IMR-90 (cell line): ENCODE measurements at regions not wholly inside any gene's neighbourhood (a gene's known extent, or its start where the extent isn't known, plus 50 kb on each side); places are given as distances from the start of the nearest gene placed in this dataset.
"Not testable (repeated sequence)": the region's sequence is repeated elsewhere in the genome, so short reads cannot be mapped to it uniquely, and the experiment has no call there.

Experiments used
- ATAC-seq: fragments of 200-7000 bp; cut with Tn5 transposase; 2 replicates; pipeline ENCODE4 v1.9.1; 2020; ENCODE audit warnings: low read depth, mild to moderate bottlenecking, moderate library complexity
- BruUV-seq: library from RNA; stranded (reverse); fragments of 400-500 nt; replicated peaks from 2 replicates; lab custom pipeline; 2021; lab: Mats Ljungman, UMichigan
- CTCF ChIA-PET: fragments of 300-600 bp; formaldehyde crosslinking; extraction: SDS; loops from one replicate; lab custom pipeline; 2021; ENCODE audit warnings: antibody characterized with exemption; lab: Yijun Ruan, JAX
- POLR2A ChIA-PET: fragments of 300-600 bp; sonication (Branson Sonifier 250); formaldehyde crosslinking; loops from one replicate; lab custom pipeline; 2022; ENCODE audit warnings: antibody characterized with exemption; ENCODE audit not compliant: unreplicated experiment; lab: Charles Lee
- DNase-seq: peaks from one replicate; pipeline ENCODE4 v3.0.0; 2013
- H2AFZ ChIP-seq: replicated peaks from 2 replicates; pipeline ENCODE3; 2013; ENCODE audit warnings: low read length, mild to moderate bottlenecking; ENCODE audit not compliant: poor library complexity
- H2AK5ac ChIP-seq: 2 replicates; pipeline ENCODE4 v1.6.1; 2013; ENCODE audit warnings: low read depth, low read length, inconsistent platforms
- H2AK9ac ChIP-seq: replicated peaks from 2 replicates; pipeline ENCODE3; 2013; ENCODE audit warnings: mild to moderate bottlenecking, low read depth, low read length, moderate library complexity; ENCODE audit not compliant: poor library complexity
- H2BK120ac ChIP-seq: 2 replicates; pipeline ENCODE4 v1.6.1; 2013; ENCODE audit warnings: low read depth, low read length, inconsistent platforms
- H2BK15ac ChIP-seq: 3 replicates; pipeline ENCODE4 v1.6.1; 2013; ENCODE audit warnings: low read depth, low read length, inconsistent platforms
- H2BK20ac ChIP-seq: 2 replicates; pipeline ENCODE4 v1.6.1; 2013; ENCODE audit warnings: low read depth, mild to moderate bottlenecking, inconsistent platforms, low read length, moderate library complexity
- H2BK5ac ChIP-seq: 2 replicates; pipeline ENCODE4 v1.6.1; 2013; ENCODE audit warnings: mild to moderate bottlenecking, low read depth, low read length, inconsistent platforms; ENCODE audit not compliant: poor library complexity, severe bottlenecking
- H3K14ac ChIP-seq: replicated peaks from 2 replicates; pipeline ENCODE4 v1.6.1; 2013; ENCODE audit warnings: low read depth, low read length, inconsistent platforms
- H3K18ac ChIP-seq: 2 replicates; pipeline ENCODE4 v1.6.1; 2013; ENCODE audit warnings: low read depth, low read length, control low read depth
- H3K23ac ChIP-seq: 2 replicates; pipeline ENCODE4 v1.6.1; 2013; ENCODE audit warnings: low read depth, low read length, inconsistent platforms
- H3K27ac ChIP-seq: 2 replicates; pipeline ENCODE4 v1.5.1; 2013; ENCODE audit warnings: mild to moderate bottlenecking, control low read depth, low read length; ENCODE audit not compliant: insufficient read depth
- H3K27me3 ChIP-seq: 2 replicates; pipeline ENCODE4 v1.6.1; 2013; ENCODE audit warnings: low read length; ENCODE audit not compliant: control insufficient read depth, insufficient read depth
- H3K36me3 ChIP-seq: 2 replicates; pipeline ENCODE4 v1.6.1; 2013; ENCODE audit warnings: low read length, mixed read lengths; ENCODE audit not compliant: control insufficient read depth, insufficient read depth
- H3K4ac ChIP-seq: 2 replicates; pipeline ENCODE4 v1.6.1; 2013; ENCODE audit warnings: low read depth, low read length, inconsistent platforms
- H3K4me1 ChIP-seq: 2 replicates; pipeline ENCODE4 v1.6.1; 2013; ENCODE audit warnings: low read length, mixed read lengths; ENCODE audit not compliant: control insufficient read depth, insufficient read depth
- H3K4me2 ChIP-seq: 2 replicates; pipeline ENCODE4 v1.6.1; 2013; ENCODE audit warnings: low read depth, mild to moderate bottlenecking, control low read depth, low read length, moderate library complexity
- H3K4me3 ChIP-seq: 2 replicates; pipeline ENCODE4 v1.5.1; 2013; ENCODE audit warnings: low read depth, mild to moderate bottlenecking, control low read depth, low read length, moderate library complexity; ENCODE audit not compliant: insufficient read depth
- H3K56ac ChIP-seq: 2 replicates; pipeline ENCODE4 v1.6.1; 2013; ENCODE audit warnings: low read length, inconsistent platforms; ENCODE audit not compliant: insufficient read depth; ENCODE audit errors: extremely low read depth
- H3K79me1 ChIP-seq, 2 experiments: 2 replicates each; pipeline ENCODE4 v1.6.1; 2013; ENCODE audit warnings: low read length in 2 of 2, inconsistent platforms in 1 of 2, low read depth in 1 of 2
- H3K9ac ChIP-seq: 2 replicates; pipeline ENCODE4 v1.6.1; 2013; ENCODE audit warnings: low read depth, low read length, control low read depth
- H3K9me1 ChIP-seq: 2 replicates; pipeline ENCODE4 v1.6.1; 2013; ENCODE audit warnings: low read length, inconsistent platforms; ENCODE audit not compliant: insufficient read depth
- H3K9me3 ChIP-seq: 2 replicates; pipeline ENCODE4 v1.6.1; 2013; ENCODE audit warnings: low read length; ENCODE audit not compliant: control insufficient read depth, insufficient read depth
- H4K20me1 ChIP-seq: 2 replicates; pipeline ENCODE4 v1.6.1; 2013; ENCODE audit warnings: low read length, inconsistent platforms; ENCODE audit not compliant: insufficient read depth
- H4K5ac ChIP-seq: 2 replicates; pipeline ENCODE4 v1.6.1; 2013; ENCODE audit warnings: mild to moderate bottlenecking, low read depth, low read length, control low read depth
- H4K8ac ChIP-seq, 2 experiments: 2 replicates each; pipeline ENCODE4 v1.6.1; 2013; ENCODE audit warnings: low read depth in 2 of 2, low read length in 2 of 2, control low read depth in 1 of 2, inconsistent platforms in 1 of 2
- H4K91ac ChIP-seq: 2 replicates; pipeline ENCODE4 v1.6.1; 2013; ENCODE audit warnings: low read depth, low read length, inconsistent platforms; ENCODE audit not compliant: insufficient read depth
- CEBPB ChIP-seq: IDR thresholded peaks from 2 replicates; pipeline ENCODE4 v1.6.1; 2012; ENCODE audit warnings: low read depth, low read length, improper control_type of control experiment
- CHD1 ChIP-seq: IDR thresholded peaks from 2 replicates; pipeline ENCODE4 v1.6.1; 2012; ENCODE audit warnings: low read depth, low read length, improper control_type of control experiment
- MAZ ChIP-seq: IDR thresholded peaks from 2 replicates; pipeline ENCODE4 v1.6.1; 2012; ENCODE audit warnings: low read depth, mild to moderate bottlenecking, low read length, improper control_type of control experiment, moderate library complexity, borderline replicate concordance
- MXI1 ChIP-seq: IDR thresholded peaks from 2 replicates; pipeline ENCODE4 v1.6.1; 2012; ENCODE audit warnings: low read depth, mild to moderate bottlenecking, low read length, moderate library complexity, borderline replicate concordance
- WGBS, 2 experiments: methylation state at CpG; one replicate each; pipeline versions ENCODE4 v1.1.5 to v1.1.7; 2013; ENCODE audit warnings: missing lambda C conversion rate in 2 of 2; ENCODE audit not compliant: insufficient read length in 1 of 2; ENCODE audit errors: extremely low coverage in 2 of 2; 5-methylcytosine and 5-hydroxymethylcytosine counted together
- dilution Hi-C: fragments of 300-500 bp; cut with HindIII; formaldehyde crosslinking; loops from one replicate; pipeline ENCODE4 v1.14.3; 2018; ENCODE audit warnings: low sequenced_read_pairs; ENCODE audit not compliant: unreplicated experiment
- in situ Hi-C: fragments of 300-500 bp; cut with MboI; formaldehyde crosslinking; loops from 3 replicates; pipeline ENCODE4 v1.14.3; 2019; ENCODE audit warnings: low sequenced_read_pairs, inconsistent platforms, mixed read lengths
- intact Hi-C: fragments of 100-400 bp; cut with micrococcal nuclease; formaldehyde crosslinking; loops from 2 replicates; pipeline ENCODE4 v1.10.0; 2022
- TF ChIP-seq, protein P1 (sequence below): fragments of 150-350 bp; IDR thresholded peaks from 2 replicates; pipeline ENCODE4 v1.6.1; 2017; ENCODE audit warnings: mild to moderate bottlenecking, antibody characterized with exemption, low read length, low read depth

DNA sequence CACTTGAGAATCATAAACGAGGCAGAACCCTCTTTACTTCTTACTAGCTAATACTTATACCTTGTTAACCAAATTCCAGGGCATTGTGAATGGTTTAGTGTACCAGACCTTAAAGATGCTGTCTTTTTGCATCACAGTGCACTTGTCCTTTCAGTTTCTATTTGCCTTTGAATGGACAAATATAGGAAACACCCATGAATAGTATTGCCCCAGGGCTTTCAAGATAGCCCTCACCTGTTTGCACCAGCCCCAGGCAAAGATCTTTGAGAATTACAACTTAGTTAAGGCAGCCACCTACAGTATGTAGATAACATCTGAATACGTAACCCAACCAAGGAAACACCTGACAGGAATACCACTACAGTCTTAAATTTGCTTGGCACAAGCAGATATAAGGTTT, 60.8 kb upstream of the CT45A1 start:
- H3K4me3 ChIP-seq, result no peak overlapping the region
- no peak overlapping the region for H3K18ac ChIP-seq
- H4K91ac ChIP-seq, result no peak overlapping the region
- DNase-seq, result no peak
- H3K36me3 ChIP-seq, result no peaks in the 10 kb centered on the region
- no peak overlapping the region for H2BK5ac ChIP-seq
- TF ChIP-seq, protein P1, sequence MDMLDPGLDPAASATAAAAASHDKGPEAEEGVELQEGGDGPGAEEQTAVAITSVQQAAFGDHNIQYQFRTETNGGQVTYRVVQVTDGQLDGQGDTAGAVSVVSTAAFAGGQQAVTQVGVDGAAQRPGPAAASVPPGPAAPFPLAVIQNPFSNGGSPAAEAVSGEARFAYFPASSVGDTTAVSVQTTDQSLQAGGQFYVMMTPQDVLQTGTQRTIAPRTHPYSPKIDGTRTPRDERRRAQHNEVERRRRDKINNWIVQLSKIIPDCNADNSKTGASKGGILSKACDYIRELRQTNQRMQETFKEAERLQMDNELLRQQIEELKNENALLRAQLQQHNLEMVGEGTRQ, result no peak
- TF ChIP-seq MAZ (no peak), CHD1 (no peak), CEBPB (no peak), MXI1 (no peak)
- H3K4ac ChIP-seq, result no peak overlapping the region
- H3K9me1 ChIP-seq, result no peaks in the 10 kb centered on the region
- no peaks in the 10 kb centered on the region for H3K9me3 ChIP-seq
- H3K9ac ChIP-seq, result no peak overlapping the region
- no peak overlapping the region for H3K23ac ChIP-seq
- H2BK15ac ChIP-seq, result no peak overlapping the region
- ChIA-PET CTCF (no interaction called here), POLR2A (no interaction called here)
- WGBS, 2 experiments, result no CpG with 5 or more reads among the region's 2 CpGs
- no TSS peak for BruUV-seq
- in situ Hi-C loops, result no loop called here
- H3K14ac ChIP-seq, result no peak overlapping the region
- H4K5ac ChIP-seq, result no peak overlapping the region
- no peak overlapping the region for H3K56ac ChIP-seq
- no peaks in the 10 kb centered on the region; the same call in 1 of the 2 replicates for H3K27me3 ChIP-seq
- dilution Hi-C loops, result no loop called here
- H2AK9ac ChIP-seq, result no peak overlapping the region
- H3K27ac ChIP-seq, result no peak overlapping the region
- H3K4me2 ChIP-seq, result no peak overlapping the region
- H4K20me1 ChIP-seq, result no peaks in the 10 kb centered on the region
- no peaks in the 10 kb centered on the region for H3K79me1 ChIP-seq
- no peak overlapping the region for H2BK120ac ChIP-seq
- intact Hi-C loops, result no loop called here
- H2AK5ac ChIP-seq, result no peak overlapping the region
- H2BK20ac ChIP-seq, result no peak overlapping the region
- no peak overlapping the region for H4K8ac ChIP-seq
- ATAC-seq, result no peak
- no peak overlapping the region for H2AFZ ChIP-seq
- H3K4me1 ChIP-seq, result no peaks in the 10 kb centered on the region

DNA sequence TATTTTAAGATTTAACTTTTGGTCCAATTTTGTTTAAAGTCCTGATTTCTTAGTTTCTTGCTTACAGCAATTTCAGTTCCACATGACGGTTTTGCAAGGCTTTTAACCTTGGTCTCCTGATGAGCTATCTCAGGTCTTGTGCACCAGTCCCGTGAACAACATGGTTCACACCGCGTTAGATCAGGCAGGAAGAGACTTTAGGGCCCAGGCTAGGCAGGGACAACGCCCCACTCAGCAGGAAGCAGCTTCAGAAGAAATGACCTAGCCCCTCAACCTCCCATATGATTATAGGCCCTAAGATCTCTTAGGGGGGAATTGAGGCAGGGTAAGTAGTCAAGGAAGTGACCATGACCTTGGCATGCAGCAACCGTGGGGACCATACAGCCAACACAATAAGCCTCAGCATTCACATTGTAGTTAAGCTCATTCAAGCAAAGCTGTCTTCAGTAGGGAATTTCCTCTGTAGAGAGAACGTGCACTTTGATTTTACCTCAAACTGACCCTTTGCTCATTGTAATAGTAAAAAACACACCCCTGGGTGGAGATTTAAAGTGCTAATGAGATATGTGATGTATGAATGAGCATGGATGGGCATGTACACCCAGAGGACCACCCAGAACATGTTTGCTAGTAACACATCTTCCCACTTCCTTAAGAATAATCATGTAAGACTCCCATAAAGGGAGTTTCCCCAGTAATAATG, 55.3 kb upstream of the CT45A1 start:
- in situ Hi-C loops, result not testable (repeated sequence)

More for the DNA sequence above, 55.3 kb upstream of the CT45A1 start:
- H2AFZ ChIP-seq, dilution Hi-C loops, H4K91ac ChIP-seq, DNase-seq, H3K4me1 ChIP-seq, H3K18ac ChIP-seq, H3K36me3 ChIP-seq, H3K14ac ChIP-seq, H3K4me2 ChIP-seq, ATAC-seq, H3K9me3 ChIP-seq, H4K5ac ChIP-seq, H3K27me3 ChIP-seq, H4K8ac ChIP-seq, H2AK5ac ChIP-seq, POLR2A ChIA-PET, H2BK5ac ChIP-seq, H3K56ac ChIP-seq, BruUV-seq, H2BK120ac ChIP-seq, H3K9ac ChIP-seq, H2BK20ac ChIP-seq, intact Hi-C loops, CTCF ChIA-PET, H3K4me3 ChIP-seq, H2AK9ac ChIP-seq, H3K79me1 ChIP-seq, H2BK15ac ChIP-seq, H4K20me1 ChIP-seq, H3K9me1 ChIP-seq, H3K27ac ChIP-seq, H3K23ac ChIP-seq, H3K4ac ChIP-seq: not testable (repeated sequence)
- WGBS, 2 experiments, result no CpG with 5 or more reads among the region's 7 CpGs
